Lung (tissue), 11 donors: ENCODE measurements at regions not wholly inside any gene's neighbourhood (a gene's known extent, or its start where the extent isn't known, plus 50 kb on each side); places are given as distances from the start of the nearest gene placed in this dataset.
"Not testable (repeated sequence)": the region's sequence is repeated elsewhere in the genome, so short reads cannot be mapped to it uniquely, and the experiment has no call there.

Source experiments
- ATAC-seq: fragments of 200-7000 bp; cut with Tn5 transposase; one replicate; pipeline ENCODE4 v1.9.1; 2020; ENCODE audit warnings: moderate number of reproducible peaks; ENCODE audit not compliant: insufficient read depth, low FRiP score
- DNase-seq, 3 donors: peaks; one replicate each; pipeline ENCODE4 v3.0.0-alpha.2; 2013 to 2017
- H3K27ac ChIP-seq, 2 donors: one replicate each; pipeline ENCODE4 v1.5.1; 2013; ENCODE audit warnings: mild to moderate bottlenecking in 2 of 2, moderate library complexity in 2 of 2, control low read depth in 1 of 2, inconsistent platforms in 1 of 2, low read depth in 1 of 2, low read length in 1 of 2
- H3K27me3 ChIP-seq, 3 donors: one replicate each; pipeline ENCODE4 v1.5.1; 2013; ENCODE audit warnings: low read length in 2 of 3; ENCODE audit not compliant: control insufficient read depth in 3 of 3, insufficient read depth in 3 of 3
- H3K36me3 ChIP-seq, 4 donors: one replicate each; pipeline ENCODE4 v1.5.1; 2013; ENCODE audit warnings: low read length in 4 of 4, mild to moderate bottlenecking in 1 of 4, moderate library complexity in 1 of 4; ENCODE audit not compliant: control insufficient read depth in 4 of 4, insufficient read depth in 4 of 4
- H3K4me1 ChIP-seq, 5 donors: one replicate each; pipeline ENCODE4 v1.5.1; 2013; ENCODE audit warnings: low read length in 5 of 5, mild to moderate bottlenecking in 2 of 5, moderate library complexity in 1 of 5; ENCODE audit not compliant: control insufficient read depth in 5 of 5, insufficient read depth in 5 of 5
- H3K4me3 ChIP-seq: one replicate; pipeline ENCODE4 v1.5.1; 2013; ENCODE audit warnings: mild to moderate bottlenecking, control low read depth, moderate library complexity
- H3K9ac ChIP-seq, 2 donors: one replicate each; pipeline ENCODE4 v1.5.1; 2013; ENCODE audit warnings: low read length in 2 of 2, control low read depth in 1 of 2; ENCODE audit not compliant: insufficient read depth in 1 of 2
- H3K9me3 ChIP-seq, 4 donors: one replicate each; pipeline ENCODE4 v1.5.1; 2013; ENCODE audit warnings: low read length in 3 of 4, mild to moderate bottlenecking in 1 of 4, moderate library complexity in 1 of 4; ENCODE audit not compliant: control insufficient read depth in 4 of 4, insufficient read depth in 3 of 4
- CTCF ChIP-seq: IDR thresholded peaks from 2 replicates; pipeline ENCODE4 v1.5.1; 2012; ENCODE audit warnings: mild to moderate bottlenecking; ENCODE audit errors: control extremely low read depth, extremely low read depth
- WGBS, 2 donors: extraction: QIAGEN DNeasy Blood & Tissue Kit; methylation state at CpG; one replicate each; pipeline ENCODE4 v1.1.7; 2013; 5-methylcytosine and 5-hydroxymethylcytosine counted together
- donor health status: control.
- donor health status: control.
- donor health status: Bipolar disorder and iron deficiency.
- donor health status: healthy.
- donor health status: DM: yes; HTN: yes; CAD: no.

GRCh38 chr3:139187154-139187553 lies 142.5 kb upstream of the PRR23C start:
- WGBS, 2 donors, result 38 to 41% methylated on average over 1 of the region's 1 CpG
- Histone ChIP-seq H3K9ac (no peak overlapping the region), H3K27me3 (no peaks in the 10 kb centered on the region), H3K9me3 (peaks cover 0 to under 1% (median 0%) of the 10 kb centered on the region in 4 donors), H3K27ac (no peak overlapping the region), H3K36me3 (no peaks in the 10 kb centered on the region), H3K4me1 (peaks cover 0 to 2% (median 0%) of the 10 kb centered on the region in 5 donors), H3K4me3 (no peak overlapping the region)
- no peak for TF ChIP-seq CTCF
- DNase-seq (peak in 2 of 3 donors; percentile 14 to 21), ATAC-seq (no peak)

- WGBS, 2 donors, result 90 to 94% methylated on average over 4 of the region's 4 CpGs
- no peaks in the 10 kb centered on the region for H3K27me3 ChIP-seq
- no peaks in the 10 kb centered on the region for H3K36me3 ChIP-seq
- H3K9me3 ChIP-seq, result no peaks in the 10 kb centered on the region
- TF ChIP-seq CTCF, result no peak
- H3K4me1 ChIP-seq, result peaks cover 0 to 2% (median 0%) of the 10 kb centered on the region in 5 donors
- ATAC-seq (no peak), DNase-seq (no peak)
- no peak overlapping the region for H3K9ac ChIP-seq
- H3K27ac ChIP-seq, result no peak overlapping the region
- no peak overlapping the region for H3K4me3 ChIP-seq
Observed at GRCh38 chr3:139187648-139188047, 143.0 kb upstream of the PRR23C start.

GRCh38 chr3:139189943-139190342 lies 145.3 kb upstream of the PRR23C start:
- no peaks in the 10 kb centered on the region for H3K36me3 ChIP-seq
- ATAC-seq, result no peak
- no peak overlapping the region for H3K27ac ChIP-seq
- TF ChIP-seq CTCF, result no peak
- peaks cover 0 to 2% (median 0%) of the 10 kb centered on the region in 5 donors for H3K4me1 ChIP-seq
- no peaks in the 10 kb centered on the region for H3K27me3 ChIP-seq
- no peak for DNase-seq
- no peaks in the 10 kb centered on the region for H3K9me3 ChIP-seq
- no peak overlapping the region for H3K4me3 ChIP-seq
- WGBS, 2 donors, result 94% methylated on average over 5 of the region's 5 CpGs
- no peak overlapping the region for H3K9ac ChIP-seq

- DNase-seq, H3K27ac ChIP-seq, H3K9ac ChIP-seq, H3K9me3 ChIP-seq, H3K36me3 ChIP-seq, H3K4me1 ChIP-seq, H3K27me3 ChIP-seq, ATAC-seq, H3K4me3 ChIP-seq: not testable (repeated sequence)
- WGBS, 2 donors, result 77 to 79% methylated on average over 2 of the region's 5 CpGs
Observed at GRCh38 chr3:139194421-139194820, 149.4 kb upstream of the MRPS22 start.

- not testable (repeated sequence) for ATAC-seq, H3K36me3 ChIP-seq, H3K4me3 ChIP-seq, H3K4me1 ChIP-seq, H3K27ac ChIP-seq, H3K27me3 ChIP-seq, DNase-seq, H3K9ac ChIP-seq, H3K9me3 ChIP-seq
- WGBS, 2 donors, result 88 to 92% methylated on average over 10 of the region's 10 CpGs
Observed at GRCh38 chr3:139196146-139196545, 147.7 kb upstream of the MRPS22 start.
